ENCODE measurements at regions not wholly inside any gene's neighbourhood (a gene's known extent, or its start where the extent isn't known, plus 50 kb on each side); places are given as distances from the start of the nearest gene placed in this dataset.

DNA sequence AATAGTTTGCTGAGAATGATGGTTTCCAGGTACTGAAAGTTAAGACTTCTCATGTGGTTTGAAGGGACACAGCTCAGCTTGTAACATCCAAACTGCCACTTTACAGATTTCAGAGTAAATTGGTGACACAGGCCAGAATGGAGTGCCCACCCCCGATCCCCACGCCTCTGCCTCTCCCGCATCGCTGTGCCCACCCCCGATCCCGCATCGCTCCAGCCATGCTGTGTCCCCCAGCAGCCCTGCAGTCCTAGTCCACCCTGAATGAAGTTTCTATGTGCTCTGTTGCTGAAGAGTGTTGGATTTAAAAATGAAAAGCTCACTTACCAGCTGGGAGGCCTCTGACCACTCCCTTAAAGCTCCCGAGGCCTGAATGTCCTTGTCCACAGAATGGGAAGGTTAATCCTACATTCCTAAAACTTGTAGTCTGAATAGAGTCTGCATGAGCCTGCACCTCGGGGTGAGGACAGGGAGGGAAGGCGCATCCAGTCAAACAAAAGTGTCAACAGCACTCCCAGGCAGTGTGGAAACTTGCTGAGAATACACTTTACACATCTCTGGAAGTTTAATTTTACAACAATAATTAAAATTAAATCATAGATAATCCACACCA, 176.4 kb upstream of the ID2 start:
- TF ChIP-seq, protein P1, sequence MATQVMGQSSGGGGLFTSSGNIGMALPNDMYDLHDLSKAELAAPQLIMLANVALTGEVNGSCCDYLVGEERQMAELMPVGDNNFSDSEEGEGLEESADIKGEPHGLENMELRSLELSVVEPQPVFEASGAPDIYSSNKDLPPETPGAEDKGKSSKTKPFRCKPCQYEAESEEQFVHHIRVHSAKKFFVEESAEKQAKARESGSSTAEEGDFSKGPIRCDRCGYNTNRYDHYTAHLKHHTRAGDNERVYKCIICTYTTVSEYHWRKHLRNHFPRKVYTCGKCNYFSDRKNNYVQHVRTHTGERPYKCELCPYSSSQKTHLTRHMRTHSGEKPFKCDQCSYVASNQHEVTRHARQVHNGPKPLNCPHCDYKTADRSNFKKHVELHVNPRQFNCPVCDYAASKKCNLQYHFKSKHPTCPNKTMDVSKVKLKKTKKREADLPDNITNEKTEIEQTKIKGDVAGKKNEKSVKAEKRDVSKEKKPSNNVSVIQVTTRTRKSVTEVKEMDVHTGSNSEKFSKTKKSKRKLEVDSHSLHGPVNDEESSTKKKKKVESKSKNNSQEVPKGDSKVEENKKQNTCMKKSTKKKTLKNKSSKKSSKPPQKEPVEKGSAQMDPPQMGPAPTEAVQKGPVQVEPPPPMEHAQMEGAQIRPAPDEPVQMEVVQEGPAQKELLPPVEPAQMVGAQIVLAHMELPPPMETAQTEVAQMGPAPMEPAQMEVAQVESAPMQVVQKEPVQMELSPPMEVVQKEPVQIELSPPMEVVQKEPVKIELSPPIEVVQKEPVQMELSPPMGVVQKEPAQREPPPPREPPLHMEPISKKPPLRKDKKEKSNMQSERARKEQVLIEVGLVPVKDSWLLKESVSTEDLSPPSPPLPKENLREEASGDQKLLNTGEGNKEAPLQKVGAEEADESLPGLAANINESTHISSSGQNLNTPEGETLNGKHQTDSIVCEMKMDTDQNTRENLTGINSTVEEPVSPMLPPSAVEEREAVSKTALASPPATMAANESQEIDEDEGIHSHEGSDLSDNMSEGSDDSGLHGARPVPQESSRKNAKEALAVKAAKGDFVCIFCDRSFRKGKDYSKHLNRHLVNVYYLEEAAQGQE (IDR thresholded peaks at IDR 0.05; ENCODE audit: low read depth): no peak
- TF ChIP-seq FOXM1 (IDR thresholded peaks at IDR 0.05; ENCODE audit: borderline replicate concordance, low read depth) (no peak), TEAD4 (IDR thresholded peaks at IDR 0.05) (no peak), CREB1 (IDR thresholded peaks at IDR 0.05; ENCODE audit: low read depth) (no peak), CEBPB (IDR thresholded peaks at IDR 0.05) (no peak), TCF12 (IDR thresholded peaks at IDR 0.05; ENCODE audit: low read depth) (no peak), TAF1 (IDR thresholded peaks at IDR 0.05; ENCODE audit: low read depth) (no peak), EP300 (IDR thresholded peaks at IDR 0.05; ENCODE audit: borderline replicate concordance) (no peak)
- TF ChIP-seq, protein P2, sequence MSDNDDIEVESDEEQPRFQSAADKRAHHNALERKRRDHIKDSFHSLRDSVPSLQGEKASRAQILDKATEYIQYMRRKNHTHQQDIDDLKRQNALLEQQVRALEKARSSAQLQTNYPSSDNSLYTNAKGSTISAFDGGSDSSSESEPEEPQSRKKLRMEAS (IDR thresholded peaks at IDR 0.05): no peak
